H1 (cell line): ENCODE measurements at regions not wholly inside any gene's neighbourhood (a gene's known extent, or its start where the extent isn't known, plus 50 kb on each side); places are given as distances from the start of the nearest gene placed in this dataset.

Experiments
- BRCA1 ChIP-seq: IDR thresholded peaks from 2 replicates; pipeline ENCODE4 v1.6.1; 2012; ENCODE audit warnings: low read depth, low read length, improper control_type of control experiment
- KDM4A ChIP-seq: IDR thresholded peaks from one replicate; pipeline ENCODE4 v1.7.1; 2012; ENCODE audit warnings: low read depth, mild to moderate bottlenecking, moderate library complexity, low read length, inconsistent platforms; ENCODE audit not compliant: severe bottlenecking
- MAFK ChIP-seq: IDR thresholded peaks from 2 replicates; pipeline ENCODE4 v1.6.1; 2012; ENCODE audit warnings: low read depth, mild to moderate bottlenecking, improper control_type of control experiment, low read length
- RBBP5 ChIP-seq: IDR thresholded peaks from 2 replicates; pipeline ENCODE4 v1.7.1; 2012; ENCODE audit warnings: low read depth, mild to moderate bottlenecking, inconsistent platforms, low read length, moderate library complexity, borderline replicate concordance
- RXRA ChIP-seq: IDR thresholded peaks from 2 replicates; pipeline ENCODE4 v1.6.1; 2011; ENCODE audit warnings: low read depth, mild to moderate bottlenecking, low read length, moderate library complexity; ENCODE audit not compliant: insufficient read depth
- SIN3A ChIP-seq, 2 experiments: IDR thresholded peaks in 1 of 2; conservative IDR thresholded peaks in 1 of 2; 2 replicates each; pipeline ENCODE4 v1.6.1; 2011 to 2012; ENCODE audit warnings: low read length in 2 of 2, improper control_type of control experiment in 1 of 2, low read depth in 1 of 2, mild to moderate bottlenecking in 1 of 2

DNA sequence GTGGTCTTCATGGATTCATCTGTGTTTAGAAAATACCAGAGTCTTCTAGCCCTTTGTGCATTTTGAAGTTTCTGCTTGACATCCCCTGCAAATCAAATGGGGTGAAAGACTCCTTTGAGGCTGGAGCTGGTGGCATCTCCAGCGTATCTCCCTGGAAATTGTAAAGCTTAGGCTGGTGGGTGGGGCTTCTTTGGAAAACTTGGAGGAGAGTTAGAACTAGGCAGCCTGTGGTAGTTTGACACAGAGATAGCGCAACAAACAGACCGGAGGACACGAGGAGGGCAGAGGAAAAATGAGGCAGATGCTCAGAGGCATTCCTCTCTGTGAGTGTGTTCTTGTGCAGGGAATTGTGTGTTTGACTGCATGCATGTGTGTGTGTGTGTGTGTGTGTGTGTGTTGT, 116.3 kb downstream of the IRX5 start (continued):
- TF ChIP-seq RBBP5 (no peak), RXRA (no peak), SIN3A (conservative IDR thresholded peaks at IDR 0.05 in 1 of 2, IDR thresholded peaks at IDR 0.05 in 1 of 2; ENCODE audit: low read depth in 1 of 2, low read length in 2 of 2) (no peak), MAFK (no peak), KDM4A (no peak), BRCA1 (no peak)
